Panc1 (cell line): ENCODE measurements at regions not wholly inside any gene's neighbourhood (a gene's known extent, or its start where the extent isn't known, plus 50 kb on each side); places are given as distances from the start of the nearest gene placed in this dataset.

Experiments
- ATAC-seq: fragments of 200-7000 bp; cut with Tn5 transposase; 2 replicates; pipeline ENCODE4 v1.9.1; 2020; ENCODE audit warnings: mild to moderate bottlenecking, moderate library complexity
- BruUV-seq: library from RNA; stranded (reverse); fragments of 400-500 nt; replicated peaks from 2 replicates; lab custom pipeline; 2021; lab: Mats Ljungman, UMichigan
- CTCF ChIA-PET: fragments of 300-600 bp; sonication (Branson Sonifier 250); formaldehyde crosslinking; loops from one replicate; lab custom pipeline; 2022; ENCODE audit warnings: antibody characterized with exemption; lab: Charles Lee
- POLR2A ChIA-PET: fragments of 300-600 bp; sonication (Branson Sonifier 250); formaldehyde crosslinking; loops from one replicate; lab custom pipeline; 2022; ENCODE audit warnings: antibody characterized with exemption; lab: Charles Lee
- DNase-seq: peaks from one replicate; pipeline ENCODE4 v3.0.0-alpha.2; 2010; ENCODE audit warnings: low read depth, low spot score
- H3K27ac ChIP-seq: 2 replicates; pipeline ENCODE4 v1.5.1; 2011; ENCODE audit warnings: mild to moderate bottlenecking, low read length, inconsistent platforms
- H3K27me3 ChIP-seq: fragments of 200-500 bp; sonication (Bioruptor generic); 2 replicates; pipeline ENCODE4 v1.6.0; 2014; ENCODE audit warnings: low read length, inconsistent platforms; ENCODE audit not compliant: control insufficient read depth, insufficient read depth
- H3K36me3 ChIP-seq: fragments of 200-500 bp; sonication (Bioruptor generic); 2 replicates; pipeline ENCODE4 v1.5.1; 2014; ENCODE audit warnings: inconsistent platforms, mild to moderate bottlenecking, low read length, moderate library complexity; ENCODE audit not compliant: control insufficient read depth, insufficient read depth
- H3K4me1 ChIP-seq: 2 replicates; pipeline ENCODE4 v1.5.1; 2011; ENCODE audit warnings: inconsistent platforms, mild to moderate bottlenecking, low read length, moderate library complexity; ENCODE audit not compliant: control insufficient read depth, insufficient read depth
- H3K4me3 ChIP-seq, 2 experiments: 2 replicates each; pipeline ENCODE4 v1.5.1; 2011 to 2012; ENCODE audit warnings: low read depth in 2 of 2, low read length in 2 of 2, mild to moderate bottlenecking in 2 of 2, inconsistent platforms in 1 of 2, moderate library complexity in 1 of 2
- H3K9me3 ChIP-seq: fragments of 200-500 bp; sonication (Bioruptor generic); 2 replicates; pipeline ENCODE4 v1.5.1; 2014; ENCODE audit warnings: low read depth, mild to moderate bottlenecking, inconsistent platforms, low read length, moderate library complexity; ENCODE audit not compliant: control insufficient read depth, insufficient read depth
- CTCF ChIP-seq: fragments of 450-650 bp; IDR thresholded peaks from 2 replicates; pipeline ENCODE4 v1.5.1; 2017; ENCODE audit warnings: mild to moderate bottlenecking
- POLR2AphosphoS5 ChIP-seq: IDR thresholded peaks from 2 replicates; pipeline ENCODE4 v1.6.1; 2012; ENCODE audit warnings: mild to moderate bottlenecking, low read depth, low read length, moderate library complexity
- REST ChIP-seq, 2 experiments: IDR thresholded peaks; 2 replicates each; pipeline ENCODE4 v1.6.1; 2011 to 2012; ENCODE audit warnings: low read depth in 2 of 2, control low read depth in 1 of 2, low read length in 1 of 2, mild to moderate bottlenecking in 1 of 2, moderate library complexity in 1 of 2; ENCODE audit not compliant: insufficient read depth in 1 of 2
- SIN3A ChIP-seq: IDR thresholded peaks from 2 replicates; pipeline ENCODE4 v1.6.1; 2012; ENCODE audit warnings: low read depth, mild to moderate bottlenecking, low read length, moderate library complexity, borderline replicate concordance; ENCODE audit not compliant: insufficient read depth
- TCF7L2 ChIP-seq: IDR thresholded peaks from 2 replicates; pipeline ENCODE4 v1.6.1; 2011; ENCODE audit warnings: mild to moderate bottlenecking, low read depth, low read length, inconsistent platforms
- in situ Hi-C: cut with HindIII; loops from 2 replicates; pipeline ENCODE4 v1.10.0; 2016; ENCODE audit warnings: low sequenced_read_pairs, low pct_unique_long_range_greater_than_20kb
- intact Hi-C: fragments of 100-400 bp; cut with micrococcal nuclease; formaldehyde crosslinking; loops from one replicate; pipeline ENCODE4 v1.10.0; 2022; ENCODE audit not compliant: unreplicated experiment

GRCh38 chr6:154625721-154626120 is 107.5 kb upstream of the SCAF8 start:
- H3K9me3 ChIP-seq = no peaks in the 10 kb centered on the region
- POLR2A ChIA-PET = interaction anchor here (0.6 kb wide), 1 partner anchor 838 kb away, joined by 4 read pairs; no protein-coding TSS in a partner anchor
- intact Hi-C loops (no loop called here), in situ Hi-C loops (no loop called here)
- no peak overlapping the region for H3K4me3 ChIP-seq
- no peak for DNase-seq
- TF ChIP-seq CTCF (no peak), TCF7L2 (no peak)
- CTCF ChIA-PET = no interaction called here
- H3K27ac ChIP-seq = no peak overlapping the region
- H3K4me1 ChIP-seq = no peaks in the 10 kb centered on the region
- BruUV-seq = no TSS peak
- H3K36me3 ChIP-seq = no peaks in the 10 kb centered on the region; the same call in 1 of the 2 replicates
- no peaks in the 10 kb centered on the region for H3K27me3 ChIP-seq
- ATAC-seq = no peak

GRCh38 chr6:154629127-154629526 is 104.1 kb upstream of the SCAF8 start:
- ChIA-PET CTCF (interaction anchor here (0.5 kb wide), 1 partner anchor 48 kb away, joined by 7 read pairs; no protein-coding TSS in a partner anchor), POLR2A (interaction anchor here (0.7 kb wide), 1 partner anchor 14 kb away, joined by 3 read pairs; no protein-coding TSS in a partner anchor)
- TF ChIP-seq SIN3A (no peak), CTCF (no peak)
- Histone ChIP-seq H3K36me3 (no peaks in the 10 kb centered on the region), H3K27ac (no peak overlapping the region), H3K4me3 (no peak overlapping the region), H3K4me1 (no peaks in the 10 kb centered on the region), H3K27me3 (no peaks in the 10 kb centered on the region), H3K9me3 (no peaks in the 10 kb centered on the region)
- ATAC-seq = no peak
- DNase-seq = no peak
- no TSS peak for BruUV-seq
- intact Hi-C loops (no loop called here), in situ Hi-C loops (no loop called here)

GRCh38 chr6:154632119-154632518 is 101.1 kb upstream of the SCAF8 start:
- in situ Hi-C loops = no loop called here
- no peaks in the 10 kb centered on the region for H3K4me1 ChIP-seq
- intact Hi-C loops = no loop called here
- no peaks in the 10 kb centered on the region for H3K36me3 ChIP-seq
- H3K27ac ChIP-seq = no peak overlapping the region
- ChIA-PET POLR2A (no interaction called here), CTCF (no interaction called here)
- no peaks in the 10 kb centered on the region for H3K27me3 ChIP-seq
- BruUV-seq = no TSS peak
- no peak for ATAC-seq
- no peak overlapping the region for H3K4me3 ChIP-seq
- no peaks in the 10 kb centered on the region for H3K9me3 ChIP-seq
- TF ChIP-seq CTCF = no peak
- TF ChIP-seq TCF7L2 = no peak
- no peak for TF ChIP-seq POLR2AphosphoS5
- no peak for TF ChIP-seq REST (IDR thresholded peaks at IDR 0.05; ENCODE audit: insufficient read depth in 1 of 2, low read depth in 2 of 2, low read length in 1 of 2)
- TF ChIP-seq SIN3A = no peak
- DNase-seq = no peak
